Ramos (cell line): ENCODE measurements at regions not wholly inside any gene's neighbourhood (a gene's known extent, or its start where the extent isn't known, plus 50 kb on each side); places are given as distances from the start of the nearest gene placed in this dataset.
"Not testable (repeated sequence)": the region's sequence is repeated elsewhere in the genome, so short reads cannot be mapped to it uniquely, and the experiment has no call there.

ENCODE experiments used
- in situ Hi-C: fragments of 300-500 bp; cut with MboI; formaldehyde crosslinking; loops from one replicate; pipeline ENCODE4 v1.14.3; 2022; ENCODE audit warnings: low sequenced_read_pairs; ENCODE audit not compliant: unreplicated experiment

- in situ Hi-C loops = no loop called here
These were observed 89.9 kb upstream of the SLC1A4 start for GRCh38 chr2:64899081-64899865.

- in situ Hi-C loops = not testable (repeated sequence)
These were observed 89.3 kb upstream of the SLC1A4 start for GRCh38 chr2:64899876-64900275.

- in situ Hi-C loops = no loop called here
These were observed 84.5 kb upstream of the SLC1A4 start for GRCh38 chr2:64904413-64905329.

GRCh38 chr2:64905338-64906024 lies 83.7 kb upstream of the SLC1A4 start:
- in situ Hi-C loops = no loop called here

- in situ Hi-C loops = no loop called here
These were observed 82.2 kb upstream of the SLC1A4 start for GRCh38 chr2:64906853-64907536.

- in situ Hi-C loops = no loop called here
These were observed 80.8 kb upstream of the SLC1A4 start for GRCh38 chr2:64908406-64908805.

- in situ Hi-C loops = no loop called here
These were observed 78.7 kb upstream of the SLC1A4 start for GRCh38 chr2:64910523-64910922.

- in situ Hi-C loops = no loop called here
These were observed 78.2 kb upstream of the SLC1A4 start for GRCh38 chr2:64910972-64911433.

- in situ Hi-C loops = no loop called here
These were observed 75.8 kb upstream of the SLC1A4 start for GRCh38 chr2:64913357-64913869.

GRCh38 chr2:64914247-64914646 lies 75.0 kb upstream of the SLC1A4 start:
- in situ Hi-C loops = no loop called here

- in situ Hi-C loops = loop anchor here (5.0 kb wide), 2 partner anchors 72 to 117 kb away; partner anchors contain the start of gene SLC1A4
These were observed 74.3 kb upstream of the SLC1A4 start for GRCh38 chr2:64914735-64915509.

- in situ Hi-C loops = loop anchor here (5.0 kb wide), 2 partner anchors 72 to 117 kb away; partner anchors contain the start of gene SLC1A4
These were observed 73.7 kb upstream of the SLC1A4 start for GRCh38 chr2:64915510-64915900.

GRCh38 chr2:64918220-64918886 lies 70.8 kb upstream of the SLC1A4 start:
- in situ Hi-C loops = loop anchor here (5.0 kb wide), 2 partner anchors 69 to 114 kb away; partner anchors contain the start of gene SLC1A4

GRCh38 chr2:64919261-64919660 lies 69.9 kb upstream of the SLC1A4 start:
- in situ Hi-C loops = loop anchor here (5.0 kb wide), 2 partner anchors 68 to 113 kb away; partner anchors contain the start of gene SLC1A4

- in situ Hi-C loops = no loop called here
These were observed 66.5 kb upstream of the SLC1A4 start for GRCh38 chr2:64922482-64923384.

GRCh38 chr2:64923385-64923710 lies 65.9 kb upstream of the SLC1A4 start:
- in situ Hi-C loops = no loop called here

- in situ Hi-C loops = no loop called here
These were observed 64.8 kb upstream of the SLC1A4 start for GRCh38 chr2:64924170-64924934.
